HEK293 (cell line): ENCODE measurements at regions not wholly inside any gene's neighbourhood (a gene's known extent, or its start where the extent isn't known, plus 50 kb on each side); places are given as distances from the start of the nearest gene placed in this dataset.

Experiments
- CTCF ChIA-PET: fragments of 350-600 bp; formaldehyde crosslinking; extraction: SDS; loops from one replicate; lab custom pipeline; 2021; ENCODE audit warnings: antibody characterized with exemption; lab: Yijun Ruan, JAX
- POLR2A ChIA-PET: fragments of 300-600 bp; formaldehyde crosslinking; extraction: SDS; loops from one replicate; lab custom pipeline; 2020; ENCODE audit warnings: antibody characterized with exemption, inconsistent platforms; lab: Yijun Ruan, JAX
- H3K27ac ChIP-seq: fragments of 200-500 bp; sonication (Bioruptor generic); 2 replicates; pipeline ENCODE4 v1.5.1; 2014; ENCODE audit warnings: low read depth, low read length, control low read depth, inconsistent platforms; ENCODE audit errors: extremely low read depth
- H3K36me3 ChIP-seq, 2 experiments: fragments of 200-500 bp in 1 of 2; sonication (Bioruptor generic) in 1 of 2; 1 replicate in 1 of 2; 2 replicates in 1 of 2; pipeline ENCODE4 v1.5.1; 2014 to 2017; ENCODE audit warnings: inconsistent platforms in 2 of 2, low read length in 2 of 2; ENCODE audit not compliant: control insufficient read depth in 2 of 2, insufficient read depth in 1 of 2
- H3K4me1 ChIP-seq: fragments of 200-500 bp; sonication (Bioruptor generic); 2 replicates; pipeline ENCODE4 v1.5.1; 2014; ENCODE audit warnings: mild to moderate bottlenecking, low read length, inconsistent platforms; ENCODE audit not compliant: control insufficient read depth, insufficient read depth
- H3K4me3 ChIP-seq: 2 replicates; pipeline ENCODE4 v1.5.1; 2011; ENCODE audit warnings: low read depth, mild to moderate bottlenecking, control low read depth, low read length, moderate library complexity
- H3K9me3 ChIP-seq: fragments of 200-500 bp; sonication (Bioruptor generic); 2 replicates; pipeline ENCODE4 v1.5.1; 2014; ENCODE audit warnings: low read depth, low read length, inconsistent platforms; ENCODE audit not compliant: control insufficient read depth, insufficient read depth
- BCL11A ChIP-seq: fragments of 450-650 bp; formaldehyde crosslinking; IDR thresholded peaks from 2 replicates; pipeline ENCODE4 v1.5.1; 2016; ENCODE audit warnings: low read depth, missing biosample characterization, missing genetic modification characterization
- ELK4 ChIP-seq: IDR thresholded peaks from 2 replicates; pipeline ENCODE4 v1.6.1; 2011; ENCODE audit warnings: mild to moderate bottlenecking, low read depth, low read length, borderline replicate concordance
- GLI2 ChIP-seq: fragments of 450-650 bp; formaldehyde crosslinking; IDR thresholded peaks from 2 replicates; pipeline ENCODE4; 2017; ENCODE audit warnings: missing biosample characterization, missing genetic modification characterization, low read depth, borderline replicate concordance
- GLIS1 ChIP-seq: fragments of 450-650 bp; formaldehyde crosslinking; IDR thresholded peaks from 2 replicates; pipeline ENCODE4 v1.5.1; 2016; ENCODE audit warnings: missing biosample characterization, missing genetic modification characterization
- MEIS1 ChIP-seq: sonication (generic); formaldehyde crosslinking; IDR thresholded peaks from 2 replicates; pipeline ENCODE4 v1.8.1; 2022; ENCODE audit warnings: missing genetic modification reagents, mild to moderate bottlenecking, borderline replicate concordance
- PRDM10 ChIP-seq: fragments of 450-650 bp; formaldehyde crosslinking; IDR thresholded peaks from 2 replicates; pipeline ENCODE4 v1.5.1; 2016; ENCODE audit warnings: missing biosample characterization, missing genetic modification characterization
- PRDM6 ChIP-seq: fragments of 450-650 bp; formaldehyde crosslinking; IDR thresholded peaks from 2 replicates; pipeline ENCODE4 v1.5.1; 2017; ENCODE audit warnings: missing biosample characterization, missing genetic modification characterization
- RBAK ChIP-seq: fragments of 450-650 bp; formaldehyde crosslinking; IDR thresholded peaks from 2 replicates; pipeline ENCODE4 v1.5.1; 2016; ENCODE audit warnings: missing biosample characterization, missing genetic modification characterization
- SCRT2 ChIP-seq: fragments of 450-650 bp; formaldehyde crosslinking; IDR thresholded peaks from 2 replicates; pipeline ENCODE4 v1.5.1; 2016; ENCODE audit warnings: missing biosample characterization, missing genetic modification characterization
- YY2 ChIP-seq: fragments of 450-650 bp; formaldehyde crosslinking; IDR thresholded peaks from 2 replicates; pipeline ENCODE4 v1.5.1; 2016; ENCODE audit warnings: missing biosample characterization, missing genetic modification characterization
- ZBTB21 ChIP-seq: fragments of 450-650 bp; formaldehyde crosslinking; IDR thresholded peaks from 2 replicates; pipeline ENCODE4 v1.5.1; 2017; ENCODE audit warnings: missing biosample characterization, missing genetic modification characterization
- ZBTB7A ChIP-seq: fragments of 450-650 bp; formaldehyde crosslinking; IDR thresholded peaks from 2 replicates; pipeline ENCODE4 v1.5.1; 2016; ENCODE audit warnings: low read depth, missing biosample characterization, missing genetic modification characterization
- ZIC2 ChIP-seq: fragments of 450-650 bp; formaldehyde crosslinking; IDR thresholded peaks from 2 replicates; pipeline ENCODE4 v1.5.1; 2016; ENCODE audit warnings: missing biosample characterization, missing genetic modification characterization
- ZNF10 ChIP-seq: fragments of 450-650 bp; formaldehyde crosslinking; IDR thresholded peaks from 2 replicates; pipeline ENCODE4 v1.5.1; 2017; ENCODE audit warnings: missing biosample characterization, missing genetic modification characterization
- ZNF140 ChIP-seq: fragments of 450-650 bp; formaldehyde crosslinking; IDR thresholded peaks from 2 replicates; pipeline ENCODE4 v1.5.1; 2016; ENCODE audit warnings: missing biosample characterization, missing genetic modification characterization
- ZNF19 ChIP-seq: fragments of 450-650 bp; formaldehyde crosslinking; IDR thresholded peaks from 2 replicates; pipeline ENCODE4; 2016; ENCODE audit warnings: missing biosample characterization, missing genetic modification characterization, low read depth
- ZNF202 ChIP-seq: fragments of 450-650 bp; formaldehyde crosslinking; IDR thresholded peaks from 2 replicates; pipeline ENCODE4 v1.5.1; 2016; ENCODE audit warnings: missing biosample characterization, missing genetic modification characterization, borderline replicate concordance
- ZNF214 ChIP-seq: fragments of 450-650 bp; formaldehyde crosslinking; IDR thresholded peaks from 2 replicates; pipeline ENCODE4 v1.5.1; 2017; ENCODE audit warnings: missing biosample characterization, mild to moderate bottlenecking, missing genetic modification characterization, borderline replicate concordance
- ZNF302 ChIP-seq: fragments of 450-650 bp; formaldehyde crosslinking; IDR thresholded peaks from 2 replicates; pipeline ENCODE4 v1.5.1; 2016; ENCODE audit warnings: missing biosample characterization, missing genetic modification characterization, low read depth
- ZNF324 ChIP-seq: fragments of 450-650 bp; formaldehyde crosslinking; IDR thresholded peaks from 2 replicates; pipeline ENCODE4 v1.5.1; 2016; ENCODE audit warnings: missing biosample characterization, missing genetic modification characterization
- ZNF341 ChIP-seq: fragments of 450-650 bp; formaldehyde crosslinking; IDR thresholded peaks from 2 replicates; pipeline ENCODE4; 2016; ENCODE audit warnings: low read depth, missing biosample characterization, missing genetic modification characterization
- ZNF350 ChIP-seq: fragments of 450-650 bp; formaldehyde crosslinking; IDR thresholded peaks from 2 replicates; pipeline ENCODE4 v1.5.0; 2017; ENCODE audit warnings: missing biosample characterization, mild to moderate bottlenecking, missing genetic modification characterization
- ZNF354C ChIP-seq: fragments of 450-650 bp; formaldehyde crosslinking; IDR thresholded peaks from 2 replicates; pipeline ENCODE4 v1.5.1; 2016; ENCODE audit warnings: missing biosample characterization, missing genetic modification characterization, low read depth, borderline replicate concordance
- ZNF394 ChIP-seq: fragments of 450-650 bp; formaldehyde crosslinking; IDR thresholded peaks from 2 replicates; pipeline ENCODE4 v1.5.1; 2016; ENCODE audit warnings: missing biosample characterization, missing genetic modification characterization, mild to moderate bottlenecking, moderate library complexity, borderline replicate concordance
- ZNF513 ChIP-seq: fragments of 450-650 bp; IDR thresholded peaks from 2 replicates; pipeline ENCODE4 v1.5.1; 2018; ENCODE audit warnings: missing biosample characterization, missing genetic modification characterization
- ZNF521 ChIP-seq: fragments of 450-650 bp; formaldehyde crosslinking; IDR thresholded peaks from 2 replicates; pipeline ENCODE4 v1.5.1; 2017; ENCODE audit warnings: missing biosample characterization, mild to moderate bottlenecking, missing genetic modification characterization
- ZNF544 ChIP-seq: fragments of 450-650 bp; formaldehyde crosslinking; IDR thresholded peaks from 2 replicates; pipeline ENCODE4 v1.5.0; 2017; ENCODE audit warnings: missing biosample characterization, missing genetic modification characterization
- ZNF580 ChIP-seq: fragments of 450-650 bp; formaldehyde crosslinking; IDR thresholded peaks from 2 replicates; pipeline ENCODE4 v1.5.1; 2016; ENCODE audit warnings: missing biosample characterization, missing genetic modification characterization
- ZNF658 ChIP-seq: fragments of 450-650 bp; formaldehyde crosslinking; IDR thresholded peaks from 2 replicates; pipeline ENCODE4; 2016; ENCODE audit warnings: missing biosample characterization, missing genetic modification characterization
- ZNF776 ChIP-seq: fragments of 450-650 bp; formaldehyde crosslinking; IDR thresholded peaks from 2 replicates; pipeline ENCODE4 v1.5.0; 2017; ENCODE audit warnings: missing biosample characterization, missing genetic modification characterization, borderline replicate concordance

- H3K9me3 ChIP-seq, result no peaks in the 10 kb centered on the region
- no peak overlapping the region for H3K27ac ChIP-seq
- TF ChIP-seq RBAK (tag by site-specific recombination) (no peak), ZNF10 (tag by site-specific recombination) (no peak), SCRT2 (no peak), ZNF354C (tag by site-specific recombination) (no peak), ZNF544 (no peak), ZBTB7A (no peak), ZNF513 (tag by site-specific recombination) (no peak), YY2 (tag by site-specific recombination) (no peak), GLI2 (tag by site-specific recombination) (no peak), ZNF394 (tag by site-specific recombination) (no peak), MEIS1 (CRISPR knock-in tag) (no peak), ZNF776 (tag by site-specific recombination) (no peak), GLIS1 (tag by site-specific recombination) (no peak), PRDM10 (tag by site-specific recombination) (no peak), ZNF302 (tag by site-specific recombination) (no peak), BCL11A (tag by site-specific recombination) (no peak), ZNF202 (tag by site-specific recombination) (no peak), ZNF580 (tag by site-specific recombination) (no peak)
- H3K36me3 ChIP-seq, result no peaks in the 10 kb centered on the region
- ChIA-PET CTCF (no interaction called here), POLR2A (no interaction called here)
- H3K4me3 ChIP-seq, result no peak overlapping the region
- H3K4me1 ChIP-seq, result no peaks in the 10 kb centered on the region
Observed at GRCh38 chr6:102793752-102794151, 1400.2 kb downstream of the GRIK2 start.

GRCh38 chr6:102774326-102774725, 1380.8 kb downstream of the GRIK2 start:
- CTCF ChIA-PET, result interaction anchor here (0.6 kb wide), 1 partner anchor 183 kb away, joined by 3 read pairs; no protein-coding TSS in a partner anchor
- TF ChIP-seq ZNF341, result no peak
- no peak for TF ChIP-seq ZIC2
- no peak for TF ChIP-seq ZNF19
- no peak for TF ChIP-seq ZNF544
- no peak for TF ChIP-seq ZNF521 (tag by site-specific recombination)
- TF ChIP-seq ZNF140, result no peak
- TF ChIP-seq ZNF658 (tag by site-specific recombination), result no peak
- TF ChIP-seq ZNF350 (tag by site-specific recombination), result no peak
- no peak for TF ChIP-seq ZNF324
- TF ChIP-seq SCRT2, result no peak
- no peak for TF ChIP-seq ZNF214 (tag by site-specific recombination)
- TF ChIP-seq PRDM6 (tag by site-specific recombination), result no peak
- TF ChIP-seq ZBTB21, result no peak
- TF ChIP-seq ELK4, result no peak

More at GRCh38 chr6:102774326-102774725, 1380.8 kb downstream of the GRIK2 start:
- no peaks in the 10 kb centered on the region for H3K9me3 ChIP-seq
- no peak overlapping the region for H3K4me3 ChIP-seq
- no peaks in the 10 kb centered on the region for H3K4me1 ChIP-seq
- H3K36me3 ChIP-seq, result no peaks in the 10 kb centered on the region
- POLR2A ChIA-PET, result no interaction called here
- no peak overlapping the region for H3K27ac ChIP-seq
